Activated CD8-positive, alpha-beta memory T cell treated with anti-CD3 and anti-CD28 coated beads for 24 hours (primary cell): ENCODE measurements at regions not wholly inside any gene's neighbourhood (a gene's known extent, or its start where the extent isn't known, plus 50 kb on each side); places are given as distances from the start of the nearest gene placed in this dataset.
"Not testable (repeated sequence)": the region's sequence is repeated elsewhere in the genome, so short reads cannot be mapped to it uniquely, and the experiment has no call there.

Source experiments
- DNase-seq: peaks from one replicate; pipeline ENCODE4 v3.0.0-alpha.2; 2020

GRCh38 chr13:30816736-30817135 lies 81.4 kb downstream of the ALOX5AP start:
- peak; percentile 19 for DNase-seq

- DNase-seq = no peak
These were observed 83.1 kb downstream of the ALOX5AP start for GRCh38 chr13:30818323-30818960.

- peak; percentile 26 for DNase-seq
These were observed 84.0 kb downstream of the ALOX5AP start for GRCh38 chr13:30819136-30819888.

GRCh38 chr13:30821421-30821820 lies 84.7 kb upstream of the MEDAG start:
- no peak for DNase-seq

- DNase-seq = no peak
These were observed 81.4 kb upstream of the MEDAG start for GRCh38 chr13:30824651-30825050.

- DNase-seq = no peak
These were observed 79.0 kb upstream of the MEDAG start for GRCh38 chr13:30826911-30827577.

- DNase-seq = no peak
These were observed 78.5 kb upstream of the MEDAG start for GRCh38 chr13:30827578-30827925.

- DNase-seq = no peak
These were observed 76.8 kb upstream of the MEDAG start for GRCh38 chr13:30829145-30829832.

GRCh38 chr13:30829833-30830637 lies 76.0 kb upstream of the MEDAG start:
- no peak for DNase-seq

GRCh38 chr13:30830638-30830965 lies 75.5 kb upstream of the MEDAG start:
- no peak for DNase-seq

- no peak for DNase-seq
These were observed 74.6 kb upstream of the MEDAG start for GRCh38 chr13:30831515-30831914.

- no peak for DNase-seq
These were observed 73.7 kb upstream of the MEDAG start for GRCh38 chr13:30832377-30832776.

- peak; percentile 63 for DNase-seq
These were observed 73.2 kb upstream of the MEDAG start for GRCh38 chr13:30832845-30833332.

GRCh38 chr13:30835442-30835841 lies 70.6 kb upstream of the MEDAG start:
- DNase-seq = no peak

- no peak for DNase-seq
These were observed 68.6 kb upstream of the MEDAG start for GRCh38 chr13:30837227-30838159.

GRCh38 chr13:30839636-30840035 lies 66.4 kb upstream of the MEDAG start:
- not testable (repeated sequence) for DNase-seq

GRCh38 chr13:30840515-30840914 lies 65.6 kb upstream of the MEDAG start:
- no peak for DNase-seq

GRCh38 chr13:30841154-30841553 lies 64.9 kb upstream of the MEDAG start:
- DNase-seq = no peak

GRCh38 chr13:30843548-30843947 lies 62.5 kb upstream of the MEDAG start:
- DNase-seq = no peak

- DNase-seq = no peak
These were observed 61.3 kb upstream of the MEDAG start for GRCh38 chr13:30844548-30845296.
